Posterior cingulate gyrus (tissue), 11 donors: ENCODE measurements at regions not wholly inside any gene's neighbourhood (a gene's known extent, or its start where the extent isn't known, plus 50 kb on each side); places are given as distances from the start of the nearest gene placed in this dataset.
A peak's percentile ranks its signal among the peaks of the same experiment; 100 is the strongest.
"Not testable (repeated sequence)": the region's sequence is repeated elsewhere in the genome, so short reads cannot be mapped to it uniquely, and the experiment has no call there.

Experiments
- DNase-seq, 10 donors: peaks; one replicate each; pipeline versions ENCODE4 v3.0.0 to v3.0.0-alpha.2; 2020 to 2021; ENCODE audit warnings: mixed read lengths in 3 of 10
- intact Hi-C: fragments of 100-400 bp; cut with DNase I; formaldehyde crosslinking; loops from one replicate; pipeline ENCODE4 v1.15.1; 2023

DNA sequence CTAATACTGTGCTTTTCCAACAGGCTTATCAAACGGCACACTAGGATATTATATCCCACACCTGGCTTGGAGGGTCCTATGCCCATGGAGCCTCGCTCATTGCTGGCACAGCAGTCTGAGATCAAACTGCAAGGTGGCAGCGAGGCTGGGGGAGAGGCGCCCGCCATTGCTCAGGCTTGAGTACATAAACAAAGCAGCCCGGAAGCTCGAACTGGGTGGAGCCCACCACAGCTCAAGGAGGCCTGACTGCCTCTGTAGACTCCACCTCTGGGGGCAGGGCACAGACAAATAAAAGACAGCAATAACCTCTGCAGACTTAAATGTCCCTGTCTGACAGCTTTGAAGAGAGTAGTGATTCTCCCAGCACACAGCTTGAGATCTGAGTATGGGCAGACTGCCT lies 128.0 kb upstream of the CAV2 start:
- peak in 1 of 10 donors; percentile 44 for DNase-seq
- intact Hi-C loops = not testable (repeated sequence)

- intact Hi-C loops, DNase-seq: not testable (repeated sequence)
Observed at GRCh38 chr7:116373229-116373628, 126.3 kb upstream of the CAV2 start.

DNA sequence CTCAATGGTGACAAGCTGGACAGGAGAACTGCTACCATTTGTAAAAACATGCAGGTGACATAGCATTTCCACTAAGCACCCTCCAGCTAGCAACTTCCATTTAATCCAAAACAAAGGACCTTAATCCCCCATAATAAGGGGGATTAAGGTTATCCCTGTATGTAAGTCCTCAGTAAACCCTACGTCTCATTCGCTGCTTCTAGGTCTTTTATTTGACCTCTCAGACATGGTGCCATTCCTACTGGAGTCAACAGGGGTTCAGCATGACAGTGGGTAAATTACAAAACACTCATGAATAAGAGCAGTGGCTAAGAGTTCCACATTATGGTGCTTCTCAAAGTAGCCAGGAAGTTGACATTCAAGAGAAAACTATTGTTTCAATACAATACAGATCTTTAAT lies 121.8 kb upstream of the CAV2 start:
- intact Hi-C loops = no loop called here
- no peak for DNase-seq

GRCh38 chr7:116380025-116380424 lies 119.5 kb upstream of the CAV2 start:
- intact Hi-C loops = no loop called here
- DNase-seq = no peak

DNA sequence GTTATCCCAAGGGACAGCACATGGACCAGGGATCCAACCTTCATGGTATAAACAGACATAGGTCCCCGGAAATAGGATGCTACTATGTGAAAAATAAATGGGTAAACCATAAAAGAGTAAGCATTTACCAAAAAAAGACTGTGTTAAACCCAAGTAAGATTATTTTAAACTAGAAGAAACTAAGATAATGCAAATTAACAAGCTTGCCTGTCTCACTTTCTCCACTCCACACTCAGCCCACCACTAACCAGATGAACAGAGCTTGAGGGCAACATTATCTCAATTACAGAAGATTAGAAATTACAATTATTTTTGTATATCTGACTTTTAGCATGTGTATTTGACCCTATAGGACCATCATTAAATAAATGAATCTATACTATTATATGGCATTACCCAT lies 117.2 kb upstream of the CAV2 start:
- no peak for DNase-seq
- intact Hi-C loops = no loop called here

DNA sequence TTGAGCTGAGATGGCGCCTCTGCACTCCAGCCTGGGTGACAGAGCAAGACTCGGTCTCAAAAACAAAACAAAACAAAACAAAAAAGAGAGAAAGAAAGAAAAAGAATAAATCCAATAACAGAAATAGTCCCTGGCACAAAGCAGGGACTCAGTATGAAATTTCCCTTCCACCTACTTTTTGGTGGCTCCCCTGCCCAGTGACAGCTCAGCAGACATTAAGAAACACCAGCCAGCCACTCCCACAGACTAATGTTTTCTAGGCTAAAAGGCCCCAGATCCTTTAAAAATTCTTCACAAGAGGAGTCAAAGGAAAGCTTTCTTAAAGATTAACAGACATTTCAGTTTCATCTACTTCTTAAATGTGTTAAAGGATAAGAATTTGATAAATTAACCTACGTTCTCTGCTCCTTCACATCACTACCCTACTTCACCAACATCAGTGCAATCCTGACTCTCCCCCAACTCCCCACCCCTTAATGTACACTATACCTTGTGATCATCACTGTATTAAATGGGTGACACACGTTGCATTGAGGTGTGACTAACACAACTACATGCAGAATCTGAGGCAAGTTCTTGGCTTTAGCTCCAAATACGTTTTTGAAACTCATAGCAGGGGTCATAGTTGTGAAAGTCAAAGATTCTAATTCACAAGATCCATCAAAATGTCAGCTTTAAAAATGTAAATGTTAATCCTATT lies 114.5 kb upstream of the CAV2 start:
- no peak for DNase-seq
- intact Hi-C loops = no loop called here

- intact Hi-C loops = no loop called here
- DNase-seq = no peak
Observed at GRCh38 chr7:116386674-116387073, 112.9 kb upstream of the CAV2 start.

DNA sequence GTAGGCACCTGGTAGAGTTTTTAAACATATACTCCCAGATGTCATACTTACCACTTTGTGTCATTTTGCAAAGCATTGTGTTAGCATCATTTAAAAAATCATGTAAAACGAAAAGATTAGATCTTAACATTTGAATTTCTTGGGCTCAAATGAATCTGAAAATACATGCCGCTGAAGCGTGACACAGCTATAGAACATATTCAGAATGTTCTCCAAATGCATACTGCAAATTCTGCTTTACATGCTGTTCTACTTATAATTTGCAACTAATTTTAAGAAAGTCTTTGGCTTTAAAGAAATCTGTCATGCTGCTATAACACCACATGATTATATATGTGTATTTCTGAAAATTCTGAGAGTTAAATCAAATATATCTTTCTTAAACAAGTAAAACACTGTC lies 109.2 kb upstream of the CAV2 start:
- DNase-seq = no peak
- intact Hi-C loops = no loop called here

DNA sequence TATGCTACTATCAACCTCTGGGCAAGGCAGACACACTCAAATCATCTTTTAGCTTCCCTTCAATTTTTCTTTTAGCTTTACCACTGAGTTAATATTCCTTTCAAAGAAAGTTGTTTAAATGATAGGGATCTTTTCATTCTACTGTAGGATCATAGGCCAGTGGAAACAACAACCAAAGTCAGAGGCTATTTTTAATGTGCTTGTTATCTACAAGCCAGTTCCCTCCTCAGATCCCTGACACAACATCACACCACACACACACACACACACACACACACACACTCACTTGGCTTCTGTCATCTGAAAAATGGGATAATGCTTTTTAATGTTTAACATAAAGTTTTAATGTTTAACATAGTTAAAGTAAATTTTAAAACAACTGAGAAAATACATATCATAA lies 106.7 kb upstream of the CAV2 start:
- intact Hi-C loops = no loop called here
- no peak for DNase-seq

- intact Hi-C loops = no loop called here
- DNase-seq = no peak
Observed at GRCh38 chr7:116393654-116394053, 105.9 kb upstream of the CAV2 start.

GRCh38 chr7:116394106-116394505 lies 105.4 kb upstream of the CAV2 start:
- intact Hi-C loops = no loop called here
- DNase-seq = no peak

- intact Hi-C loops = no loop called here
Observed at GRCh38 chr7:116395141-116395791, 104.3 kb upstream of the CAV2 start.

DNA sequence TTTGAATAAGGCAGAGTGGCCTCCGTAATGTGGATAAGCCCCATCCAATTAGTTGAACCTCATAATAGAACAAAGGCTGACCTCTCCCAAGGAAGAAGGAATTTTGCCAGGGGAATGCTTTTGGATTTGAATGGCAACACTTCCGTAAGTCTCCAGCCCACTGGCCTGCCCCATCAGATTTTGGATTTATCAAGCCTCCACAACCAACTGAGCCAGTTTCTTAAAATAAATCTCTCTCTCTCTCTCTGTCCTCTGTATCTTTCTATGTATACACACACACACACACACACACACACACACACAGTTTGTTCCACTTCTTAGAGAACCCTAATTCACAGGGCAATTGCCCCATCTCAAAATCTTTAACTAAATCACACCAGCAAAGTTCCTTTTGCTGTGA lies 100.9 kb upstream of the CAV2 start:
- DNase-seq = no peak
- intact Hi-C loops = no loop called here

More at GRCh38 chr7:116395141-116395791, 104.3 kb upstream of the CAV2 start:
- no peak for DNase-seq

DNA sequence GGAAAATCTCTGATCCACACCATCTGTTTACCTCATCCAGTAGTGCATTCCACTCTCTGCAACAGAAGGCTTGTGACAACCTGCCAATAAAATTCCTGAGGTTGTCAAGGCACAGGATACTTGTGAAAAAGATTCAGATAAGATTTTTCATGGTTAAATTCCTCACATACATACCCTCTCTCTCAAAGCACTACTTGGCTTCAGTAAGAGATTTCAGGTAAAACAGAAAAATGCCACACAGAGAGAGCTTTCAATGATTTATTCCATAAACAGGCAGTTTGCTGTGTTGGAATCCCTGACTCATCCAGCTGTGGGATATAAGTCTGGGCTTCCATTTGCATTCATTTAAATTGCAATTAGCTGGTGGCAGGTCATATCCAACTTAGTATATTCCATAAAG lies 99.7 kb upstream of the CAV2 start:
- intact Hi-C loops = no loop called here
- no peak for DNase-seq

- no peak for DNase-seq
- intact Hi-C loops = no loop called here
Observed at GRCh38 chr7:116400522-116400921, 99.0 kb upstream of the CAV2 start.

- intact Hi-C loops = no loop called here
- no peak for DNase-seq
Observed at GRCh38 chr7:116401711-116402110, 97.8 kb upstream of the CAV2 start.

- intact Hi-C loops = no loop called here
- DNase-seq = no peak
Observed at GRCh38 chr7:116403265-116403664, 96.3 kb upstream of the CAV2 start.

DNA sequence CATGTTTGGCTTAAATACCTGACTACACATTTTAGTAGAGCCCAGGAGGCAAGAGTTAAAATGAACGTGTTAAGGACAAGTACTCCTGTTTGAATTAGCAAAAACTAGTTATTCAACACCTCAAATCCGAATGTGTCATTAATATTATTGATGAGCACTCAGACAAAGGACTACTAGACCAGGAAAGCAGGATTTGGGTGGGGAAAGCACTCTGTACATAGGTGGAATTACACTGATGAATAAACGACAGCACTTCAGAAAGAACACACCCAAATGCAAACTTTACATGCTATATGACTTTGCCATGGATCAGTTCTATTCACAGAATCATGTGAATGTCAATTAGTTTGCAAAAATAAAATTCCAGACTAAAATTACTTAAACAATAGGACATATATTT lies 95.1 kb upstream of the CAV2 start:
- no peak for DNase-seq
- intact Hi-C loops = no loop called here

- no peak for DNase-seq
- intact Hi-C loops = no loop called here
Observed at GRCh38 chr7:116405810-116406209, 93.7 kb upstream of the CAV2 start.

DNA sequence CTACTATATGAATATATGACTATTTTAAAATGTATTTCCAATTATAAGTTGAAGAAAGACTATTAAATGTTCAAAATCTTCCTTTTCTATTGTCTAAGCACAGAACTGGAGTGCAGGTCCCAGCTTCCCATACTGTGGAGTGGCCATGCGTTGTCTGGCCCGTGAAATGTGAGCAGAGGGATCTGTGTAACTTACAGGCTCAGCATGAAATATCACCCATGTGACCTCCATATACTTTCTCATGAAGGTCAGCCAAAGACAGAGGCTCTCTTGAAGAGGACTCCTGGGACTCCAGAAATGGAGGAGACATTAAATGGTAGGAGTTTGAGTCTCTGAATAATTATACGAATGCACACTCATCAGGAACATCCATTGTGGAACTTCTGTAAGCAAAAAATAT lies 92.4 kb upstream of the CAV2 start:
- intact Hi-C loops = no loop called here
- DNase-seq = no peak

- DNase-seq = no peak
- intact Hi-C loops = no loop called here
Observed at GRCh38 chr7:116408166-116408565, 91.4 kb upstream of the CAV2 start.

- intact Hi-C loops, DNase-seq: not testable (repeated sequence)
Observed at GRCh38 chr7:116408831-116409453, 90.6 kb upstream of the CAV2 start.
